Liver (tissue), 3 donors: ENCODE measurements at regions not wholly inside any gene's neighbourhood (a gene's known extent, or its start where the extent isn't known, plus 50 kb on each side); places are given as distances from the start of the nearest gene placed in this dataset.

Experiments used
- CTCF ChIP-seq: fragments of 150-350 bp; IDR thresholded peaks from 2 replicates; pipeline ENCODE4 v1.5.1; 2017; ENCODE audit warnings: improper control_type of control experiment, low read depth, low read length; ENCODE audit not compliant: missing input control
- GABPA ChIP-seq, 2 donors: IDR thresholded peaks in 1 of 2; conservative IDR thresholded peaks in 1 of 2; 2 replicates each; pipeline ENCODE4 v1.6.1; 2016; ENCODE audit warnings: antibody characterized with exemption in 2 of 2, mild to moderate bottlenecking in 1 of 2, moderate library complexity in 1 of 2
- HNF4G ChIP-seq: IDR thresholded peaks from 2 replicates; pipeline ENCODE4 v1.6.1; 2016; ENCODE audit warnings: antibody characterized with exemption
- JUND ChIP-seq, 2 donors: IDR thresholded peaks; 2 replicates each; pipeline ENCODE4 v1.6.1; 2016; ENCODE audit warnings: antibody characterized with exemption in 2 of 2
- MAX ChIP-seq: IDR thresholded peaks from 2 replicates; pipeline ENCODE4 v1.6.1; 2016; ENCODE audit warnings: antibody characterized with exemption
- REST ChIP-seq: IDR thresholded peaks from 2 replicates; pipeline ENCODE4 v1.6.1; 2016; ENCODE audit warnings: antibody characterized with exemption, mild to moderate bottlenecking
- RXRA ChIP-seq, 2 donors: IDR thresholded peaks; 2 replicates each; pipeline ENCODE4 v1.6.1; 2017 to 2018; ENCODE audit warnings: antibody characterized with exemption in 2 of 2, mild to moderate bottlenecking in 1 of 2
- YY1 ChIP-seq: IDR thresholded peaks from 2 replicates; pipeline ENCODE4 v1.6.1; 2016; ENCODE audit warnings: antibody characterized with exemption, mild to moderate bottlenecking
- TF ChIP-seq, protein P1 (sequence below): IDR thresholded peaks from 2 replicates; pipeline ENCODE4 v1.6.1; 2016; ENCODE audit warnings: antibody characterized with exemption
- TF ChIP-seq, protein P2 (sequence below): IDR thresholded peaks from 2 replicates; pipeline ENCODE4 v1.6.1; 2016; ENCODE audit warnings: antibody characterized with exemption
- donor health status: healthy.
- donor health status: healthy.

DNA sequence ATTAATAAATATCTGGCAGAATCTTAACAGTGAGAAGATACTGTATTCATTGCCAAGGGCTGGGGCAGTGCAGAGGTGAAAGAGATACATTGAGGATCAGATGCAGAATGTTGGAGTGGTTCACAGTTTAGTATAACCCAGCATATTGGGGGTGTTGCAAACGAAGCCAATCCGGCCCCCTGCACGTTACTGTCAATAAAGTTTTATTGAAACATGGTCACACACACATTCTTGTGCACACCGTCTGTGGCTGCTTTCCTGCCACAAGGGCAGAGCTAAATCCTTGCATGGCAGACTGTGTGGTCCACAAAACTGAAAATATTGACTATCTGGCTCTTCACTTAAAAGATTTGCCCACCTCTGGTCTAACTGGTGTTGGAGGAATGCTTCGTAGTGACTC lies 119.7 kb downstream of the SHOX start:
- no peak for TF ChIP-seq HNF4G
- TF ChIP-seq CTCF, result no peak
- no peak for TF ChIP-seq MAX
- no peak for TF ChIP-seq JUND (IDR thresholded peaks at IDR 0.05)
- TF ChIP-seq, protein P1, sequence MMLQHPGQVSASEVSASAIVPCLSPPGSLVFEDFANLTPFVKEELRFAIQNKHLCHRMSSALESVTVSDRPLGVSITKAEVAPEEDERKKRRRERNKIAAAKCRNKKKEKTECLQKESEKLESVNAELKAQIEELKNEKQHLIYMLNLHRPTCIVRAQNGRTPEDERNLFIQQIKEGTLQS, result no peak
- TF ChIP-seq, protein P2, sequence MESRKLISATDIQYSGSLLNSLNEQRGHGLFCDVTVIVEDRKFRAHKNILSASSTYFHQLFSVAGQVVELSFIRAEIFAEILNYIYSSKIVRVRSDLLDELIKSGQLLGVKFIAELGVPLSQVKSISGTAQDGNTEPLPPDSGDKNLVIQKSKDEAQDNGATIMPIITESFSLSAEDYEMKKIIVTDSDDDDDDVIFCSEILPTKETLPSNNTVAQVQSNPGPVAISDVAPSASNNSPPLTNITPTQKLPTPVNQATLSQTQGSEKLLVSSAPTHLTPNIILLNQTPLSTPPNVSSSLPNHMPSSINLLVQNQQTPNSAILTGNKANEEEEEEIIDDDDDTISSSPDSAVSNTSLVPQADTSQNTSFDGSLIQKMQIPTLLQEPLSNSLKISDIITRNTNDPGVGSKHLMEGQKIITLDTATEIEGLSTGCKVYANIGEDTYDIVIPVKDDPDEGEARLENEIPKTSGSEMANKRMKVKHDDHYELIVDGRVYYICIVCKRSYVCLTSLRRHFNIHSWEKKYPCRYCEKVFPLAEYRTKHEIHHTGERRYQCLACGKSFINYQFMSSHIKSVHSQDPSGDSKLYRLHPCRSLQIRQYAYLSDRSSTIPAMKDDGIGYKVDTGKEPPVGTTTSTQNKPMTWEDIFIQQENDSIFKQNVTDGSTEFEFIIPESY, result no peak
- TF ChIP-seq YY1, result no peak
- TF ChIP-seq REST, result no peak
- no peak for TF ChIP-seq GABPA (IDR thresholded peaks at IDR 0.05 in 1 of 2, conservative IDR thresholded peaks at IDR 0.05 in 1 of 2)
- no peak for TF ChIP-seq RXRA (IDR thresholded peaks at IDR 0.05)
